GM19372 (cell line): ENCODE measurements at regions not wholly inside any gene's neighbourhood (a gene's known extent, or its start where the extent isn't known, plus 50 kb on each side); places are given as distances from the start of the nearest gene placed in this dataset.

Experiments used
- ATAC-seq: cut with Tn5 transposase; IDR thresholded peaks from one replicate; pipeline ENCODE4 v1.9.1; 2021; ENCODE audit warnings: mild to moderate bottlenecking, low read depth, moderate library complexity; ENCODE audit not compliant: unreplicated experiment

DNA sequence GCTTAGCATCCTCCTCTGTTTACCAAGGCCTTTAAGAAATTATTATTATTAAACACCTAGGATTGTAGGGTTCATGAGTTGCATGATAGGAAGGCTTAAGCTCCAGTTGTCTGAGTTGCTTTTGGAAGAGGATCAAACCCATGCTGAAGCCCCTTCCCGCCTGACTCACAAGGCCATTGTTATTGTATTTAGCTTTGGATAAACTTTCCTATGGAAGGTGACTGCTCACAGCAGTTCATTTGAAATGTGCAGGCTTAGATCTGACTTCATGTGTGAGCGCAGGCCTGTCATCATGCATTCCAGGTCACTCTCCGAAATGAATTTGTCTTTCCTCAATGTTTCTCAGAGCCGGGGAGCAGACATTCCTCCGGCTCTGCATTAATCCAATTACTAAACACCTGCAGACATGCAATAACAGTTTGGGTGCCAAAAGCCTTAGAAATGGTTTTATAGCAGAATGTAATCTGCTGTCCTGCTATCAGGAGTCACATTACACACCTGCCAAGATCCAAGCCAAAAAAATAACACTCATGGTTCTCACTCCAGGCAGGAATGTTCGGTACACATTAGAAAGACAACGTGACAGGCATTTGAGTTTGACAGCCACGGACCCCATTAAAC is 119.9 kb downstream of the OSR1 start:
- no peak for ATAC-seq

- ATAC-seq = no peak
Observed at GRCh38 chr2:19235308-19235707, 123.1 kb downstream of the OSR1 start.

DNA sequence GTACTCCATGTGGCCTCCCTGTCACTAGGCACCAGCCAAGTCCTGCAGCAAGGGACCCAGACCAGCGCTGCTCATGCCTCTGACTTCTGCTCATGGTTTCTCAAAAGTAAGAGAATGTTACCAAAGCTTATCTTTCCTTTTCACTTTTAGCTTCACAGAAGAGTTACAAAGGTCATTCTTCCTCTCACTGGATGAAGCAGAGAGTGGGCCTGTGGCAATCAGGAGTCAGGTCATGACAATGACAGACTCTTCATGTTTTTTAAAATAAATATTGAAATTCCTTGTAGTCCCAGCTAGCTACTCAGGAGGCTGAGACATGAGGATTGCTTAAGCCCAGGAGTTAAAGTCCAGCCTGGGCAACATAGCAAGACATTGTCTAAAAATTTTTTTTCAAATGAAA is 126.1 kb downstream of the OSR1 start:
- no peak for ATAC-seq

DNA sequence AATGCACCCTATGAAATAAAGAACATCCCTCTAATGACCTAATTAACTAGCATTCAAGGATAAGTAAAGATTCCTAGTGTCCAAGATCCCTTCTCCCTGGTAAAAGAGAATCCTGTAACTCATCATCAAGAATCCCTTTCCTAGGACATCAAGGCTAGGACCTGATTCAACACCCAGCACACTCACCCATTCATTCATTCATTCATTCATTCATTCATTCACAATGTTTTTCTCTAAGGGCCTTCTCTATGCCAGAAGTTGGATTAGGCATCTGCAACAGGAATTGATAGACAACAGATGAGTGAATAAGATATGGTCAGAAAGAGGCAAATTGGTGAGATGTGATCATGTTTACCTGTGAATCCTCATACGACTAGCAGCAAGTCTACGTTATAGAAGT is 126.8 kb downstream of the OSR1 start:
- ATAC-seq = no peak

- ATAC-seq = no peak
Observed at GRCh38 chr2:19230626-19231025, 127.8 kb downstream of the OSR1 start.

DNA sequence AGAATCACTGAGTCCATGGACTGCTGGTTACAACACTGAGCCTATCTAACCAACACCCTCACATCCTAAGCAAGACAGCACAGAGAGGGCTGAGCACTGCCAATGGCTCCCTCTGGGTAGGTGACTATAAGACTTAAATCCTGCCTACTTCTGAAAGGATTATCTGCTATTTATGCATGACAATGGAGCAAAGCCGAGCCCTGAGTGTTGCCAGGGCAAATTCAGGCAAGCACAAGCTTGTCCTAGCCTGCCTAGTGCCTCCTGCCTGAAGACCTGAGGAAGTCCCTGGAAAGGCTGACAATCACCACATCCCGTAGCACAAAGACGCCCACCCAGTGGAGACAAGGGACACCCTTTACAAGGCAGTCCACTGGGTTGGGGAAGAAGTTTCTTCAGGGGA is 129.7 kb downstream of the OSR1 start:
- no peak for ATAC-seq

DNA sequence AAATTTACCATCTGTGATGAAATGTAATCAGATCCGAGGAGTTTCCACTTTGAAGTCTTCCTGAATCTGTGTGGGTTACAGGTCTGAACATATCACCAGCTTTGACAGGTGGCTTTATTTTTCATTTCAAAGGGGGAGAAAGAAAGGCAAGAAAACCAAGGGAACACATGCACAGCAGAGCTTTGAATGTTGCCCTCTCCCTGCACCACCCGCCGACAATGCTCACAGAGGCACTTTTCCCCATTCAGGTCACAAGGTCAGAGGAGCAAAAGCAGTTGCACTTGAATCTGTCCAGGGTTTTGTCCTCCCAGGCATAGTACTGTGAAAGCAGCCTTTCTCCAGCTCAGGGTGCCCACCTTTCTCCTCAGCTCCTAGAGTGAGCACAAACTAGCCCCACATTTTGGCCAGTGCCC is 130.2 kb downstream of the OSR1 start:
- no peak for ATAC-seq

DNA sequence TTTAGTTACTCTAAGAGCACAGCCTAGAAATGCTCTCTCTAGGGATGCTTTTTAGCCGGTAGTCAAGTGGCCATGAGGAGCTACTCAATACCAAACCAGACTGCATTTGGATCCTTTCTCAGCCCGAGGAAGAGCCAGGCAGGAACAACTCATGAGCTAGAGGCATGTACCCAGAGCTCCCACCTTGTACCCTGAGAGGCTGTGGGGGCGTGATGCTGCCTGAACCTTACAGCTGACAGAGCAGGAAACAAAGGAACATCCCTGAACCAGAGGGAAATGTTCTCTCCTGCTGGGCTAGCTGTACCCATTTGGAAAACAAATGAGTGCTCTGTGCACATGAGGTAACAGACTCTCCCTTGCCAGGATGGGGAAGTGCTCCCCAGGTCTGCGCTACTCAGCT is 131.6 kb downstream of the OSR1 start:
- no peak for ATAC-seq

- ATAC-seq = no peak
Observed at GRCh38 chr2:19226386-19226785, 132.0 kb downstream of the OSR1 start.

DNA sequence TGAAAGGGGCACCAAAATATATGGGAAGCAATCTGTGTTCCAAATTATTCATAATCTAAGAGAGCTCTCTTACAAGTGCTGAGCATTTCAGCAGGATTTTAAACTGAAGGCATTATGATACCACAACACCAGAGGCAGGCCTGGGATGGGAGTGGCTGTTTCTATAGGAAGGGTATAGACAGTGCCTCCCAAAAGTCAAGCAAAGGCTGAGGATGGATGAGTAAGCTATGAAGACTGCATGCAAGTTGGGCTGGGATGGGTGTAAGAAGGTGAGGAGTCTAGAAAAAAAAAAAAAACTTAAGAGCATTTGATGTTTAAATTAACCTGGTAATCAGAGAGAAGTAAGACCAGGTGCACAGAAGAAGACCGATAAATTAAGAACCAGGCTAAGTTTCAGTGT is 132.5 kb downstream of the OSR1 start:
- ATAC-seq = no peak

DNA sequence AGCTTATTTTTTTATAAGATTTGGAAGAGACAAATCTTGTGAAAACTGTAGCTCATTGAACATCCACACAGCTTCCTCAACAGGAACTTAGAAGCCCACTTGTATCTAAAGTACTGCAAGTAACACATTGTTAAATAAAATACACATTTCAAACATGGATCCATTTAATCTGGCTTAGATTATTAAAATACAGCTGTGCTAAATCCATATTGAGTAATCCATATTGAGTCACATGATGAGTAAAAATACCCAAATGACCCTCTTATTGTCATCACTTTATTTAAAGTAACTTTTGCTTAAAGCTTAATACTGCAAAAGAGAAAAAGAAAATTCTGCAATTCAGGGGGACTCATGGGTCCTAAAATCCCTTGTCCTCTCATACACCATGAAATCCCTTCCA is 133.3 kb downstream of the OSR1 start:
- ATAC-seq = no peak

DNA sequence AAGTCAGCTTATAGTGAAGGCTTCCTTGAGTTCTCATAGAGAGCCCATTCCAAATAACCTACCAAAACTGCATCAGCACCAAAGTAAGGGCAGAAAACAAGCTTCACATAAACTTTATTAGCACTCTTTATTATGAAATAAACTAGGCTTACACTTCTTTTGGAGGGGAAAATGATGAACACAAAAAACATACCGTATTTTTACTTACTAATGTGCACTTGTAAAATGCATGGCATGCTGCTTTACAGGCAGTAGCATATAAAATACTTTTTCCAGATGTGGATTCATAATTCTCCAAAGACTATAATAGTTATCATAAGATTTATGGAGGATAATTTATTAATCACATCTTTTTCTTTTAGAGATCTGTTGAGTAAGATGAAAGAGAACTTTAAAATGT is 133.9 kb downstream of the OSR1 start:
- ATAC-seq = no peak

GRCh38 chr2:19224011-19224410 is 134.4 kb downstream of the OSR1 start:
- ATAC-seq = no peak

- no peak for ATAC-seq
Observed at GRCh38 chr2:19219060-19219459, 139.4 kb downstream of the OSR1 start.

DNA sequence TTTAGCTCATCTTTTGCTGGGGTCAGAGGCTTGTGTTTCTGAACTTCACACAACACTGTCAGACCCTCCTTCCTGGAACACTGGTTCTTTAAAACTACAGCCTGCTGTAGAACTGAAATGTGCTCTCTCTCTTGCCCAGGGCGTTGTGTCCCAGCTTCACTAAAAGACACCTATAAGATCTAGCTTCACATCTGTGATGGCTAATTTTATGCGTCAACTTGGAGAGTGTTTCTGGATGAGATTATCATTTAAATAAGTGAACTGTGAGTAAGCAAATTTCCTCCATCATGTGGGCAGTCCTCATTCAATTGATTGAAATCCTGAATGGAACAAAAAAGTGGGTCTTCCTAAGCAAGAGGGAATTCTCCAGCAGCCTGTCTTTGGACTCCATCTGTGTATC is 140.3 kb downstream of the OSR1 start:
- no peak for ATAC-seq

DNA sequence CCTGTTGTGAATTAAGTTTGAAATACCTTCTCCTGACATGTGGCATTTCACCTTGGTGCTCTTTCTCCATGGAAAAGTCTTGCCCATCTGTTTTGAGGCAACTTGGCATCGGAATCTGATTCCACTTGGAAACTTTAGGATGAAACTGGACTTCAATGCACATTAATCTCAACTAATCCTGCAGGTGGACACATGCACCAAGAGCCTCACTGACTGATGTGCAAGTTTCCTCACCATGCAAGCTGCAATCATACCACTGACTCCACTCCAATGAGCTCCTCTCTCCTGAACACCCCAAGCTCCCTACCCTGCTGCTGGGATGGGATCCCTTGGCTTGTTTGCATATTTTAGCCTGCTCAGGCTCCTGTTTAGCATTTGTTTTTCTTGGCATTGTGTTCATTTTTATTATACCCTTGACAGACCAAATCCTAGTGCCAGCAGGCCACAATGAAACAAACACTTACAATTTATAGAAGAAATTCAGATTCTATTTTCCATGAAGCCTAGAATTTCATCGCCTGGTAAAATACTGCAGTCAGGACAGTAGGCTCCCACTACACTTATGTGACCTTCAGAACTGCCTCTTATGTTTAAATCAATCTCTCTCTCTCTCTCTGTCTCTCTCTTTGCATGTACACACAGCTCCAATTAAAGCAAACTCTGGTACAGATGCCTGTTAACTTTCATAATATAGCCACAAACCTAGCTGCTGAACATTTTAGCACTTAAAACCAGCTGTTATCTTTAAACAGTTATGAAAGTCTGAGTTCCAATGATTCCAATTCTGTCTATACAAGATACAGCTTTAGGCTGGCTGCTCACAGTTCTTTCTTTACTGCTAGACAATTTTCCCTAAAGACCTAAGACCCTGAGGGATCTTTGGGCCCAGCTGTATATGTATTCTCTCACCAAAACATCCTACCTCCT is 141.5 kb downstream of the OSR1 start:
- ATAC-seq = no peak

DNA sequence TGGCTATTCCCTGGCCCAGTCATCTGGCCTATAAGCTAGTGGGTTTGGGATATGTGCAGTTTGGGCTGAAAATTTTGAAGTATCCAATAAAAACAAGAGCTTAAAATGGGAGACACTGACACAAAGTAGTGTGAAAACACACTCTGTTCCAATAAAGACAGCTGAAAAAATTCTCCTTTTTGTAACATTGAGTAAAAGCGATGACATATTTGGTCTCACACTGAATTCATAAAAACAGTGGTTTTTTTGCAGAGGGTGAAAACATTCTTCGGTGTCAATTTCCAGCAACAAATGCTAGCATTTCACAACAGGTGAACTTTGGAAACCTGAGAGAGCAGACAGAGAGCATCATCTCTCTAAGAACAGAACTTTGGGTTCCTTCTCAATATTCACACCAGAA is 142.2 kb downstream of the OSR1 start:
- no peak for ATAC-seq

GRCh38 chr2:19214682-19215391 is 143.6 kb downstream of the OSR1 start:
- no peak for ATAC-seq

DNA sequence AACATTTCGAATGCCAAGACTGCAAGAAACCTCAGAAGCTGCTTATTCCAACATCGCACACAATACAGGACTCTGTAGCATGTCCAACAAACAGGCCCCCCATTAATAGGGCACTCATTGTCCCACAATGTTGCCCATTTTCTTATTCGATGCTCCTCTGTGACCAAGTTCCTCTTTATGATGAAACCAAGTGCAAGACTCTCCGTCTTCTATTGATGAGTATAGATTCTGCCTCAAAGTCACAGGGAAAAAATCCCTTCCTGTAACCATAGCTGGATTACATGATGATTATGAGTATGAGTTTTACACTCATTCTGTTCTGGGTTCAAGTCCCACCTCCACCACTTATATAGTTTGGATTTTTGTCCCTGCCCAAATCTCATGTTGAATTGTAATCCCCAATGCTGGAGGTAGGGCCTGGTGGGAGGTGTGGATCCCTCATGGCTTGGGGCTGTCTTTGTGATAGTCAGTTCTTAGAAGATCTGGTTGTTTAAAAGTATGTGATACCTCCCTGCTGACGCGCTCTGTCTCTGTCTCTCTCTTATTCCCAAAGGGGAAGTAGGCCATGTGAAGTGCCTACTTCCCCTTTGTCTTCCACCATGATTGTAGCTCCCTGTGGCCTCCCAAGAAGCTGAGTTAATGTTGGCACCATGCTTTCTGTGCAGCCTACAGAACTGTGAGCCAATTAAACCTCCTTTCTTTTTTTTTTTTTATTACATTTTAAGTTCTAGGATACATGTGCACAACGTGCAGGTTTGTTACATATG is 148.7 kb downstream of the OSR1 start:
- ATAC-seq = no peak

GRCh38 chr2:19208479-19209199 is 149.8 kb downstream of the OSR1 start:
- no peak for ATAC-seq
